BLaER1 (cell line): ENCODE measurements at regions not wholly inside any gene's neighbourhood (a gene's known extent, or its start where the extent isn't known, plus 50 kb on each side); places are given as distances from the start of the nearest gene placed in this dataset.

Experiments used
- H3K27ac ChIP-seq: shearing (Covaris generic); formaldehyde crosslinking; 2 replicates; pipeline ENCODE4 v1.8.1; 2022
- H3K27me3 ChIP-seq: shearing (Covaris generic); formaldehyde crosslinking; 2 replicates; pipeline ENCODE4 v1.8.1; 2022
- H3K36me3 ChIP-seq: shearing (Covaris generic); formaldehyde crosslinking; 2 replicates; pipeline ENCODE4 v1.8.1; 2022
- H3K4me1 ChIP-seq: shearing (Covaris generic); formaldehyde crosslinking; 2 replicates; pipeline ENCODE4 v1.8.1; 2022
- H3K4me2 ChIP-seq: shearing (Covaris generic); formaldehyde crosslinking; 2 replicates; pipeline ENCODE4 v1.8.1; 2022
- H3K4me3 ChIP-seq: shearing (Covaris generic); formaldehyde crosslinking; 2 replicates; pipeline ENCODE4 v1.8.1; 2022
- H3K9ac ChIP-seq: shearing (Covaris generic); formaldehyde crosslinking; 2 replicates; pipeline ENCODE4 v1.8.1; 2022
- H3K9me3 ChIP-seq: shearing (Covaris generic); formaldehyde crosslinking; 2 replicates; pipeline ENCODE4 v1.8.1; 2022
- H4K20me1 ChIP-seq: shearing (Covaris generic); formaldehyde crosslinking; 2 replicates; pipeline ENCODE4 v1.8.1; 2022
- Cebpa-rat ChIP-seq: shearing (Covaris generic); IDR thresholded peaks from 2 replicates; pipeline ENCODE4 v1.8.1; 2022

- H4K20me1 ChIP-seq, result no peaks in the 10 kb centered on the region
- H3K9ac ChIP-seq, result no peak overlapping the region
- TF ChIP-seq Cebpa-rat, result no peak
These were observed 150.5 kb downstream of the TMEM161B start for GRCh38 chr5:88118179-88118578.

GRCh38 chr5:88117546-88117945, 151.1 kb downstream of the TMEM161B start:
- no peaks in the 10 kb centered on the region for H3K36me3 ChIP-seq
- H3K4me1 ChIP-seq, result no peaks in the 10 kb centered on the region
- H4K20me1 ChIP-seq, result no peaks in the 10 kb centered on the region
- H3K9ac ChIP-seq, result no peak overlapping the region
- no peak overlapping the region for H3K27ac ChIP-seq
- H3K4me3 ChIP-seq, result no peak overlapping the region
- no peaks in the 10 kb centered on the region for H3K9me3 ChIP-seq
- no peak for TF ChIP-seq Cebpa-rat
- H3K27me3 ChIP-seq, result no peaks in the 10 kb centered on the region
- no peak overlapping the region for H3K4me2 ChIP-seq

More at GRCh38 chr5:88118179-88118578, 150.5 kb downstream of the TMEM161B start:
- H3K4me3 ChIP-seq, result no peak overlapping the region
- no peak overlapping the region for H3K4me2 ChIP-seq
- no peaks in the 10 kb centered on the region for H3K4me1 ChIP-seq
- no peaks in the 10 kb centered on the region for H3K27me3 ChIP-seq
- H3K9me3 ChIP-seq, result no peaks in the 10 kb centered on the region
- no peaks in the 10 kb centered on the region for H3K36me3 ChIP-seq
- no peak overlapping the region for H3K27ac ChIP-seq

DNA sequence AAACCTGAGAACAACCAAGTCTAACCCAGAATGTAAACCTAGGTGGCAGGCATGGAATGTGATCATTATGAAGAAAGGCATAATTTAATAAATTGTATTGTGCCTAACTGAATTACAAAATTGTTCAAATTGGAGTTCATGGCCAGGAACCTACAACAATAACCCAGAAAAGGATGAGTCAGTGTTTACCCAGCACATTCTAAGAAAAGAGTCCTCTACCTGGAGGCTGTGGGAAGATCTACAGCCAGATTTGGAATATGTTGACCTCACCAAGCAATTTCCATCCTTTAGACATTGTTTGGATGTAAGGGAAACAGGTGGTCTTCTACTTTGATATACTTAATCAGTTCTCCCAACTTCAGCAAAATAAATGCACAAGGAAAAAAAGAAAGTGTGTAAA, 152.2 kb downstream of the TMEM161B start:
- H3K4me3 ChIP-seq, result no peak overlapping the region
- no peak overlapping the region for H3K4me2 ChIP-seq
- no peaks in the 10 kb centered on the region for H3K4me1 ChIP-seq
- H3K27me3 ChIP-seq, result no peaks in the 10 kb centered on the region
- no peaks in the 10 kb centered on the region for H4K20me1 ChIP-seq
- no peak overlapping the region for H3K27ac ChIP-seq
- H3K9me3 ChIP-seq, result no peaks in the 10 kb centered on the region
- no peaks in the 10 kb centered on the region for H3K36me3 ChIP-seq
- H3K9ac ChIP-seq, result no peak overlapping the region
- no peak for TF ChIP-seq Cebpa-rat

DNA sequence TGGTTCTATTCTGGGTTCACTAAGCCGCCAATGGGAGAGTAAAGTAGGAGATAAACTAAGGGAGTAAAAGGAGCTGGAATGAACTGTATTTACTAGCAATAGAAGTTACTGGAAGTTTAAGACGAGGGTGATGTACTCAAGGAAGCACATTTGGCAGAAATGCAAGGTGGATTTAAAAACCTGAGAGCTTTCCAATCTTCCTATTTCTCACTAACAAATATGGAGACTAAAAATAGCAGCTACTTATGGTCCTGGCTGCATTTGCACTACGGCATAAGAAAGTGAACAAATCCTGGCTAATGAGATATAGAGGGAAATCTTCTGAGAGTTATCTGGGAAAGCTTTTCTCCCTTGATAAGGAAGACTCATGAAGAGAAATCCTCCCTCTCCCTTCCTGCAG, 153.4 kb downstream of the TMEM161B start:
- Histone ChIP-seq H3K9ac (no peak overlapping the region), H3K4me3 (no peak overlapping the region), H3K27me3 (no peaks in the 10 kb centered on the region), H3K4me1 (no peaks in the 10 kb centered on the region), H3K27ac (no peak overlapping the region), H3K9me3 (no peaks in the 10 kb centered on the region), H3K4me2 (no peak overlapping the region), H3K36me3 (no peaks in the 10 kb centered on the region), H4K20me1 (no peaks in the 10 kb centered on the region)
- no peak for TF ChIP-seq Cebpa-rat

- Histone ChIP-seq H3K27ac (no peak overlapping the region), H3K4me2 (no peak overlapping the region), H3K4me3 (no peak overlapping the region), H4K20me1 (no peaks in the 10 kb centered on the region), H3K27me3 (no peaks in the 10 kb centered on the region), H3K9me3 (no peaks in the 10 kb centered on the region), H3K36me3 (no peaks in the 10 kb centered on the region), H3K4me1 (no peaks in the 10 kb centered on the region), H3K9ac (no peak overlapping the region)
- TF ChIP-seq Cebpa-rat, result no peak
These were observed 155.2 kb downstream of the TMEM161B start for GRCh38 chr5:88113429-88113828.

DNA sequence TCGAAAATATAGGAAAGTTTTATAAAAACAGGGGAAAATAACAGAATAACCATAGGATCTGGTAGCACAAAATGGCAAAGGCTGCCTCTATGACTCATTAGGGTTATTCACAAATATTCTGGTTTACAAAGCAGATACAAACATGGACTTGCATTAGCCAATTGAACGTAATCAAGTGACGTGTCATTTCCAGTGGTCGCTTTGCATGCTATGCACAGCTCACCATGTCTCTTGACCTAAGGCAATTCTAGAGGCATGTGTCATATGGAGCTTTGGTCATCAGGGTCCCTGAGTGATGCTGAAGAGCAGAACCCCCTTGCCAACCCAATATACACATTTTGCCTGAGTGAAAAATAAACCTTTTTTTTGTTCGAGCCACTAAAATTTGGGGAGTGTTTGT, 158.8 kb downstream of the TMEM161B start:
- no peak overlapping the region for H3K9ac ChIP-seq
- H3K4me3 ChIP-seq, result no peak overlapping the region
- H3K27me3 ChIP-seq, result no peaks in the 10 kb centered on the region
- H3K36me3 ChIP-seq, result no peaks in the 10 kb centered on the region
- H4K20me1 ChIP-seq, result no peaks in the 10 kb centered on the region
- no peak for TF ChIP-seq Cebpa-rat
- no peaks in the 10 kb centered on the region for H3K9me3 ChIP-seq
- H3K4me1 ChIP-seq, result no peaks in the 10 kb centered on the region
- no peak overlapping the region for H3K27ac ChIP-seq
- no peak overlapping the region for H3K4me2 ChIP-seq

DNA sequence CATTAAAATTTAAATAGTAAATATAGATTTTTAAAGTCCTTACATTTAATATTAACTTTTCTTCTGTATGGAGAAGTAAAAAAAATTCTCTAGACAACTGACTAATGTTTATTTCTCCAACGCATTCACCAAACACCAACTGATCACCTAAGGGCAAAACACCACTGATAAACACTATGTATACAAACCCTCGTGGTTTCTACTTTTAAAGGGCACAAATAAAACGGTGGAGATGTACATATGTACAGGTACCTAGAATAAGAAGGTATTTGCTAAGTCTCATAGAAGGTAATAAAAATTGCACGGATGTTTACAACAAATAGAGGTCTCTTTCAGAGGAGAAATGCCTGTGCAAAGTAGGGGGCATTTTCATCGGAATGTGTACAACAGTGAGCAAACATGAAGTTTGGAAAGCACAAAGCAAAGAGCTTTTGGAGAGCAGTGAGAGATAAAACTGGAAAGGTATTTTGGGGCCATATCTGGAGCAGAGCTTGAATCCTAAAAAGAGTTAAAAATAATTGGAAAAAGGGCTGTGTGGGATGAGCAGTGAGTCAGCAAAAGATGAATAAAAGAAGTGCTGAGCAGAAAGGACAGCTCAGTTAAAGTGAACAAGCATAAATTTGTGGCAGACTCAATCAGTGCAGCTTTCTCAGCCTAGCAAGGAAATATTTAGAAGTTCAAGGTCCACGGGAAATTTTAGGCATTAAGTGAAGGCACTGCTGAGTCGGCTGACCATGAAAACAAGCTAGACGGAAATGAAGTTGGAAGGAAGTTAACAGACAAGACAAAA, 160.0 kb downstream of the TMEM161B start:
- Histone ChIP-seq H3K4me3 (no peak overlapping the region), H3K27ac (no peak overlapping the region), H3K4me2 (no peak overlapping the region), H4K20me1 (no peaks in the 10 kb centered on the region), H3K9ac (no peak overlapping the region), H3K36me3 (no peaks in the 10 kb centered on the region), H3K27me3 (no peaks in the 10 kb centered on the region), H3K9me3 (no peaks in the 10 kb centered on the region), H3K4me1 (no peaks in the 10 kb centered on the region)
- no peak for TF ChIP-seq Cebpa-rat

GRCh38 chr5:88094906-88095496, 173.6 kb downstream of the TMEM161B start:
- peaks cover 6% of the 10 kb centered on the region; the same call in 1 of the 2 replicates for H3K4me1 ChIP-seq
- TF ChIP-seq Cebpa-rat, result no peak
- no peak overlapping the region for H3K9ac ChIP-seq
- H3K4me3 ChIP-seq, result no peak overlapping the region
- no peaks in the 10 kb centered on the region for H4K20me1 ChIP-seq
- H3K36me3 ChIP-seq, result no peaks in the 10 kb centered on the region
- H3K9me3 ChIP-seq, result no peaks in the 10 kb centered on the region
- H3K4me2 ChIP-seq, result no peak overlapping the region
- H3K27me3 ChIP-seq, result no peaks in the 10 kb centered on the region
- H3K27ac ChIP-seq, result no peak overlapping the region

- Histone ChIP-seq H3K9ac (no peak overlapping the region), H3K4me3 (no peak overlapping the region), H3K9me3 (no peaks in the 10 kb centered on the region), H3K27ac (no peak overlapping the region), H3K4me1 (peaks cover 6% of the 10 kb centered on the region; the same call in 1 of the 2 replicates), H3K4me2 (no peak overlapping the region), H4K20me1 (no peaks in the 10 kb centered on the region), H3K36me3 (no peaks in the 10 kb centered on the region), H3K27me3 (no peaks in the 10 kb centered on the region)
- no peak for TF ChIP-seq Cebpa-rat
These were observed 174.2 kb downstream of the TMEM161B start for GRCh38 chr5:88094403-88094802.

GRCh38 chr5:88093765-88094164, 174.9 kb downstream of the TMEM161B start:
- no peak overlapping the region for H3K27ac ChIP-seq
- H3K4me3 ChIP-seq, result no peak overlapping the region
- no peak for TF ChIP-seq Cebpa-rat
- no peaks in the 10 kb centered on the region for H3K27me3 ChIP-seq
- H3K36me3 ChIP-seq, result no peaks in the 10 kb centered on the region
- no peaks in the 10 kb centered on the region for H3K9me3 ChIP-seq
- peaks cover 6% of the 10 kb centered on the region; the same call in 1 of the 2 replicates for H3K4me1 ChIP-seq
- H3K4me2 ChIP-seq, result no peak overlapping the region
- no peaks in the 10 kb centered on the region for H4K20me1 ChIP-seq
- H3K9ac ChIP-seq, result no peak overlapping the region
